ENCODE measurements at regions not wholly inside any gene's neighbourhood (a gene's known extent, or its start where the extent isn't known, plus 50 kb on each side); places are given as distances from the start of the nearest gene placed in this dataset.
"Not testable (repeated sequence)": the region's sequence is repeated elsewhere in the genome, so short reads cannot be mapped to it uniquely, and the experiment has no call there.

DNA sequence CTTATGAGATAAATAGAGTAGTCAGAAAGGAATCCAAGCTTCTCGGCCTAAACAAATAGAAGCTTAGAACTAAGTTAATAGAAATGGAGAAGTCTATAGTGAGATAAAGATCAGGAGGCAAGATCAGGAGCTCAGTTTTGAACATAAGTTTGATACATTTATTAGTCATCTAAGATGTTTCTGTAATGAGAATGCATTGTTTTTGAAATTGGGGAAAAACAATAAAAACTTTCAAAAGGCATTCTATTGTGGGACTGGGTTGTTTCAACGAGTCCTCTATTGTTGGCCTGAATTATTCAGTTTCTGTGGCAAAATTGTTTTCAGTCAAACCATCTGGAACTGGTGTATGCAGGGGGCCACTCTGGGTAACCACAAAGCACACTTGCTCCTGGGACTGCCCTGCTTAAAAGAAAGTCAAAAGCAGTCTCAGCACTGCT, 181.0 kb upstream of the CLINT1 start:
- no peak for DNase-seq

GRCh38 chr5:158039441-158039840, 180.5 kb upstream of the CLINT1 start:
- DNase-seq, result no peak

DNA sequence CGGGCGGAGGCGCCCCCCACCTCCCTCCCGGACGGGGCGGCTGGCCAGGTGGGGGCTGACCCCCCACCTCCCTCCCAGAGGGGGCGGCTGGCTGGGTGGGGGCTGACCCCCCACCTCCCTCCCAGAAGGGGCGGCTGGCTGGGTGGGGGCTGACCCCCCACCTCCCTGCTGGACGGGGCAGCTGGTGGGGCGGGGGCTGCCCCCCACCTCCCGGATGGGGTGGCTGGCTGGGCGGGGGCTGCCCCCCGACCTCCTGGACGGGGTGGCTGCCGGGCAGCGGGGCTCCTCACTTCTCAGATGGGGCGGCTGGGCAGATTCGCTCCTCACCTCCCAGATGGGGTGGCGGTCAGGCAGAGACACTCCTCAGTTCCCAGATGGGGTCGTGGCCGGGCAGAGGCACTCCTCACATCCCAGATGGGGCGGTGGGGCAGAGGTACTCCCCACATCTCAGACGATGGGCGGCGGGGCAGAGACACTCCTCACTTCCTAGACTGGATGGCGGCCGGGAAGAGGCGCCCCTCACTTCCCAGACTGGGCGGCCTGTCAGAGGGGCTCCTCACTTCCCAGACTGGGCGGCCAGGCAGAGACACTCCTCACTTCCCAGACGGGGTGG, 178.1 kb upstream of the CLINT1 start:
- DNase-seq, result peak; percentile 14

- DNase-seq, result not testable (repeated sequence)
Observed at GRCh38 chr5:158034586-158034985, 175.6 kb upstream of the CLINT1 start.

- DNase-seq, result peak; percentile 9
Observed at GRCh38 chr5:158033724-158034123, 174.8 kb upstream of the CLINT1 start.

GRCh38 chr5:158033076-158033475, 174.1 kb upstream of the CLINT1 start:
- peak; percentile 22 for DNase-seq

- no peak for DNase-seq
Observed at GRCh38 chr5:158032246-158032645, 173.3 kb upstream of the CLINT1 start.

DNA sequence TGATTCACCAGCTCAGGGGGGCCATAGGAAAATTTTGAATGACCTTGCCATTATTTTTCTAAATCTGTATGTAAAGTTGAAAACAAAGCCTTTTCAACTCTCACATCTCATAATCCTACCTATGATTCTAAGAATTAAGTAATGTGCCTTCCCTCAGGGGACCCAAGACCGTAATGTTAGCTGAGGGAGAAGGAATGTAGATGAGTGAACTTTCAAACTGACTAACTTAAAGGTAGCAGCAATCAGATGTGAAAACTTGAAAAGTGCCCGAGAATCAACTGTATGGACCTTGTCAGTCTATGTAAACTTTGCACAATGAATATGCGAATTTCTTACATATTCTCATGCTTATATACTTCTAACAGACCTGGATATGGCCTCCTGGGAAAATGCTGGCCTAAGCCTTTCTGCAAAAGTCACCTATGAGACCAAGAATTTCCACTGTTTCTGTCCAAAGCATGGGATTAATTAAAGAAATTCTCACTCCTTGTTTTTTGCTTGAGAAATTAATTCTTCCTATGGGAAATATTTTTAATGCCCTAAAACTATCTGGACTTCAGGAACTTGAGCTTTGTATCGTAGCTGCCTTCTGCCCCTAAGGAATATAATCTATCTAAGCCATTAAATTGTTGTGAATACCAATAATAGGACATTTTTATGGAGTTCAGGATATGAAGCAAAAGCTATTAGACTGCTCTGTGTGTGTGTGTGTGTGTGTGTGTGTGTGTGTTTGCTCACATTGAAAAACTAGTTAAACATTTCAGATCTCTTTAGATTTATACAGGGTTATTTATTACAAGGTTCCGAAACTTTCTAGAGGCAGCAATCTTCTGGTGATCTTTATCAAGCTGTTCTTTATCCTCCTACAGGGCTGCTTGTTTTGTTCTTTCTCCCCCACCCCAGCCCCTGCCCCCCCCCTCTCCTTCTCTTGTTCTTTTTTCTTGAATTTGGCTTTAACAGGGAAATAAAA, 169.1 kb upstream of the CLINT1 start:
- peak; percentile 6 for DNase-seq

GRCh38 chr5:158026304-158027031, 167.5 kb upstream of the CLINT1 start:
- peak; percentile 6 for DNase-seq

GRCh38 chr5:158023266-158023665, 164.3 kb upstream of the CLINT1 start:
- DNase-seq, result peak; percentile 16

GRCh38 chr5:158022837-158023236, 163.9 kb upstream of the CLINT1 start:
- DNase-seq, result no peak

- peak; percentile 14 for DNase-seq
Observed at GRCh38 chr5:158022393-158022792, 163.4 kb upstream of the CLINT1 start.

DNA sequence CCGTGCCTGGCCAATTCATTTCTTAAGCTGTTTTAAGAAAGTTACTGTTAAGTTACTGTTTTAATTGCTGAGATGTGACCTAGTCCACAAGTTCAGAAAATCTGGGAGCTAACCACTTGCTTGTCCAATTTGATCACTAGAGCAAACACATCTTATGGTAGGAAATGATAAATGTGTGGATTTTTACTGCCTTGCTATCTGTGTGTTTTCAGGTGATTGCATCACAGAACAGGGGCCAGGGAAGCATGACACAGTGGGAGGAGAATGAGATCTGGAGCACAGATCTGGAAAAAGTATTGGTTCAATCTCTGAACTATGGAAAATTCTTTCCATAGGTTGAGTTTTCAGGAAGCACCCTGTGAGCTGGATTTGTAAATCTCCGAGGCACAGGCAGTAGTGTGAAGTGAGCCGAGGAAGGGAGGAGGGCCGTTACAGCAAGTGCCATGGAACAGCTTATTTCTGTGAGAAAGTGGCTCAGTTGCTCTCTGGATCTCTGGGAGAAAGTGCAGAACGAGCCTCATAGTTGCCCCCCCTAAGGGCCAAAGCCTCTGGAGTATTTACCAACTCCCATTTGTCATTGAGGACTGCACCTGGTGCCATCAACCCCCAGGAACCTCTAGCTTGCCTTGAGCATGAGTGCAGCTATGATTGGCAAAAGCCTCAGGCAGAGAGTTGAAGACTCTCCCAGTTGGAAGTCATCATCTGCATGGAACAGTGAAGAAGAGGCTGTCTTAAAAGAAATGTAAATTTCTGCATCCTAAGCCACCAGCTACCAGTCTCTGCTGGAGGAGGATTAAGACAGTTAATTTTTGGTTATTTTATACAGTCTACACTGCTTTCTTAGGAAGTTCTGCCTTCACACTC, 161.8 kb upstream of the CLINT1 start:
- peak; percentile 36 for DNase-seq

- no peak for DNase-seq
Observed at GRCh38 chr5:158017469-158017868, 158.5 kb upstream of the CLINT1 start.

DNA sequence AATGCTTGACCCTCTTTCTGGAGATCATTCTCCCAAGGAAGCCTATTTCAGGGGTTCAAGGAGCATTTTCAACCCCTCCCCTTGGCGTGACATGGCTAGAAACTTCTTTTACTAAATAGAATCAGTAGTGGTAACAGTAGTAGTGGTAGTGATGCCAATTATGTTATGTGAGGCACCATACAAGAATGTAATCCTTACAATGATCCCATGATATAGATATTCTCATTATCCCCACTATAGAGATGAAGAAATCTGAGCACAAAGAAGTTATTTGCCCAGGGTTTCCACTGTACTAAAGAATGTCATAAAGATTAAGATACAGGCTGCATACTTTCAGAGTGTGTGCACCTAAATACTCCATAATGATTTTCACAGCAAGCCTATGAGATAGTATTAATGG, 155.4 kb upstream of the CLINT1 start:
- DNase-seq, result no peak

- peak; percentile 74 for DNase-seq
Observed at GRCh38 chr5:158013939-158014338, 155.0 kb upstream of the CLINT1 start.

GRCh38 chr5:158013303-158013702, 154.4 kb upstream of the CLINT1 start:
- no peak for DNase-seq

GRCh38 chr5:158011422-158011821, 152.5 kb upstream of the CLINT1 start:
- DNase-seq, result no peak

DNA sequence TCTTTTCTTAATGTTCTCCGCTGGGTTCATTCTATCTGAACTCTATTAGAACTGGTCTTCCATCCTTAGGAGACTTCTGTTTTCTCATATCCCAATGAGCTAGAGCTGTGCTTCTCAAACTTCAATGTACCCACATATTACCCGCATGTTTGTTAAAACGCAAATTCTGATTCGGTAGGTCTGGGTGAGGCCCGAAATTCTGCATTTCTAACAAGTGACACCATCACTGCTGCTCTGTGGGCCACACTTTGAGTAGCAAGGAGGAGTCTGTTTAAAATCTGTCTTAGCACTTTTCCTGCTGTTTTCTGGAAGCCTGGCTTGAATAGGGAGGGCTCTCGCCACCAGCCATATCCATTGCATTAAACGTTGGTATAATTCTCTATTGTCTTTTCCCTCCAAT, 151.9 kb upstream of the CLINT1 start:
- no peak for DNase-seq

- DNase-seq, result no peak
Observed at GRCh38 chr5:158007336-158007735, 148.4 kb upstream of the CLINT1 start.

DNA sequence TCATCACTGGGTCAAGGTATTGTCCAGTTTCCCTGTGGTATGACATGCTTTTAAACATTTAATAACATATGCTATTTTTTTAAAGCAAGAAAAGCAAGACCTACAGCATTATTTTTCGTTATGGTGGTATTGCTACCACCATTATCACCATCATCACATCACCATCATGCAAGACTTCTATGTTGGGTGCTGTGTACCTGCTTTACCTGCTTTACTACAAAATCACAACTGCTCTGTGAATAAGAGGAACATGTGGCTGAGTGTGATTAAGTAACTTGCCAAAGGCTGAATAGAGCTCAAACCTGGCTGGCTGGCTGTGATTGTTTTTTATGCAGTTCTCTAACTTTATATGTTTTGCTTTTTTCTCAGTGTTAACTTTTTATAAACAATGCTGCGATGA, 140.8 kb upstream of the CLINT1 start:
- DNase-seq, result no peak

GRCh38 chr5:157997991-157998504, 139.1 kb upstream of the CLINT1 start:
- DNase-seq, result no peak
